NOMO-1 treated with DMSO at 0.1 percent for 48 hours (cell line): ENCODE measurements at regions not wholly inside any gene's neighbourhood (a gene's known extent, or its start where the extent isn't known, plus 50 kb on each side); places are given as distances from the start of the nearest gene placed in this dataset.
"Not testable (repeated sequence)": the region's sequence is repeated elsewhere in the genome, so short reads cannot be mapped to it uniquely, and the experiment has no call there.

ENCODE experiments used
- DNase-seq: peaks from one replicate; lab custom pipeline; 2025; ENCODE audit not compliant: unreplicated experiment; lab: John Stamatoyannopoulos, UW

DNA sequence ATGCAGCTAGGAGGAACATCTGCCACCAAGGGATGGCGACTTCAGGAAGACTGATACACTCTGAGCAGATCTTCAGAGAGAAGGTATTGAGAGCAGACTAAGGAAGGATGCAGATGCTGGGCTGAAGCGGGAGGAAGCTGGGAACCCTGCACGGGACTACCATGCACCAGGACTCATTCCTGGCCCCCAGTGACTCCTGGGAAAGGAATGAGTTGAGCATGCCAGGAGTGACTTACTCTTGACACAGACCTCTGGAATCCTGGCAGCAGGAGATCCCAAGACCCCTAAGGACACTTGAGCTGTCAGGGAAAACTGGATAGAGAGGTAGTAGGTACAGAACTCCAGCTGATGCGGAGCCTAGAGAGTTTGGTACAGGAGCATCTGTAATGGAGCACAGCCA lies 336.1 kb downstream of the RPS29 start:
- DNase-seq: no peak

DNA sequence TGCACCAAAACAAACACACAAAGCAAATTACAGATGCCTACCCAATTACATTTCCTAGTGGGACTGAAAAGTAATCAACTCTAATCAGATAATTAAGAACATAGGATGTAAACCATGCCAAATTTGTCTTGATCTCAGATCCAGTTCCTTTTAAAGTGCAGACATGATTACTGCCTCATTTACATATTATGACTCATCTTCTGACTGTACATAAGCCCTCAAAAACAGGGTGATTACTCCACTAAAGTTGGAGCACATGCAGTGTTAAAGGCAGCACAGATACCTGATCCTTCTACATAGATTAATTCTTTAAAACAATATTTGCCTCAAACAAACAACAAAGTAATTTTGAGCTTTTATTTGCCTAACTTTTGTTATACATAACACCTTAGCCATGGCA lies 337.2 kb downstream of the RPS29 start:
- no peak for DNase-seq

DNA sequence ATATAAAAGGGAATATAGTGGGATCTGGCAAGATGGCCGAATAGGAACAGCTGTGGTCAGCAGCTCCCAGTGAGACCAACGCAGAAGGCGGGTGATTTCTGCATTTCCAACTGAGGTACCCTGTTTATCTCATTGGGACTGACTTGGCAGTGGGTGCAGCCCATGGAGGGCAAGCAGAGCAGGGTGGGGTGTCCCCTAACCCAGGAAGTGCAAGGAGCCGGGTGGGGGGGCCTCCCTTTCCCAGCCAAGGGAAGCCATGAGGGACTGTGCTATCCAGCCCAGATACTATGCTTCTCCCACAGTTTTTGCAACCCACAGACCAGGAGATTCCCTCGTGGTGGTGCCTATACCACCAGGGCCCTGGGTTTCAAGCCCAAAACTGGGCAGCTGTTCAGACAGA lies 342.4 kb downstream of the RPS29 start:
- DNase-seq: not testable (repeated sequence)

DNA sequence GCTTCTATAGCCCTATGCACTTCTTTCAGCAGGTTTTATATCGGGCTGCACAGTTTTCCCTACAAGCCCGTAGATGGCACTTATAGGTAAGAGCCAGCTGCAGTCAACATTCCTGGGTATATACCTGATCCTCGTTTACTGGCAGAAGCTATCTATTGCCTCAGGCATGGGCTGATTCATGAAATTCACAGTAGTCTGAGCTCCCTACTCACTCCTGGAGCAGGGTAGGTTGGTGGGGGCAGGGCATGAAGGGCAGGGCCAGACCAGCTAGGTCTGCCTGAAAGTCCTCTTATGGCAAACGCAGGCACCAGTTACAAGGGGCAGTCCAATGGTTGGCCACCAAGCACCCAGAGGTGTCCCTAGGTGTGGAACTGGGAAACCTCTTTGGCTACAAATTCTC lies 345.8 kb downstream of the RPS29 start:
- DNase-seq: no peak

DNA sequence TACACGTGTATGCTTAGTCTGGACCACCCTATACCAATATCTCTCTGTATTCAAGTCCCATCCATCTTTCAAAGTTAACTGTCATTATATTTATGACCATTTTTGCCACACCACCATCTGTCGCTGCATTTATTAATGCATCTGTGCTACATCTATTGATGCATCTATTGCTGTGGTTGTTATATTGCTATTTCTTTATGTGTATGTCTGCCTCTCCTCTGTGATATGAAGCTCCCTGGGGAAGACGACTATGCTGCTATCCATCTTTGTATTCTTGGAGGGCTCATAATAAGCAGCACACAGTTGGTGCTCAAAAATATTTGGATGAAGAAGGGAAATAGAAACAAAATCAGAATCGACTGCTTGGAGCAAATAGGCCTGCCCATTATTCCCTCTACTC lies 357.6 kb downstream of the RPS29 start:
- DNase-seq: no peak

DNA sequence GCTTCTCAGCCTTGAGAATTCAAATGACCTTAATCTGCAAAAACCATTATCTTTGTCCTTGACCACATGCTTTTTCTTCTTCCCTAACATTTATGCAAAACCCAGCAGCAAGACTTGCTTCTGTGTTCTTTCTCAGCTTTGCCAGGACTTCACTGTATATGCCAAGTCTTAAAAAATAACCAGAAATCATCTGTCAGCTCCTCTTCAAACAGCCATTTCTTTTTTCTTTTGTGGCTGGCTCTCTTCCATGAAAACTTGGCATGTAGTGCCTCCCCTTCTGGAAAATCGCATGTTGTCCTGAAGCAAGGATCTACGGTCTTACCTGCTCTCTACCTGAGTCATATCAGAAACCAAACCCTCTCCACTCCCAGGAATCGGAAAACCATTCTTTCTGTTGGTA lies 364.9 kb downstream of the RPS29 start:
- DNase-seq: no peak

DNA sequence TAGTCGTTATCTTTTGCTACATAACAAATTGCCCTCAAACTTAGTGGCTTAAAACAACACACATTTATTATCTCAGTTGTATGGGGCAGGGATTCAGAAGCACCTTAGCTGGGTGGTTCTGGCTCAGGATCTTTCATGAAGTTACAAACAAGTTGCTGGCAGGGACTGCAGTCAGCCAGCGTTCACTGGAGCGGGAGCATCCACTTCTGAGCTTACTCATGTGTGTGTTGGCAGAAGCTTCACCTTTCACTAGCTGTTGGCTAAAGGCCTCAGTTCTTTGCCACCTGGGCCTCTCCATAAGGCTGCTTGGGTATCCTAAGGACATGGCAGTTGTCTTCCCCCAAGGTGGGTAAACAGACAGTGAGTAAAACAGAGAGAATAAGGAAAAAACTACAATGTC lies 365.7 kb downstream of the RPS29 start:
- DNase-seq: no peak

DNA sequence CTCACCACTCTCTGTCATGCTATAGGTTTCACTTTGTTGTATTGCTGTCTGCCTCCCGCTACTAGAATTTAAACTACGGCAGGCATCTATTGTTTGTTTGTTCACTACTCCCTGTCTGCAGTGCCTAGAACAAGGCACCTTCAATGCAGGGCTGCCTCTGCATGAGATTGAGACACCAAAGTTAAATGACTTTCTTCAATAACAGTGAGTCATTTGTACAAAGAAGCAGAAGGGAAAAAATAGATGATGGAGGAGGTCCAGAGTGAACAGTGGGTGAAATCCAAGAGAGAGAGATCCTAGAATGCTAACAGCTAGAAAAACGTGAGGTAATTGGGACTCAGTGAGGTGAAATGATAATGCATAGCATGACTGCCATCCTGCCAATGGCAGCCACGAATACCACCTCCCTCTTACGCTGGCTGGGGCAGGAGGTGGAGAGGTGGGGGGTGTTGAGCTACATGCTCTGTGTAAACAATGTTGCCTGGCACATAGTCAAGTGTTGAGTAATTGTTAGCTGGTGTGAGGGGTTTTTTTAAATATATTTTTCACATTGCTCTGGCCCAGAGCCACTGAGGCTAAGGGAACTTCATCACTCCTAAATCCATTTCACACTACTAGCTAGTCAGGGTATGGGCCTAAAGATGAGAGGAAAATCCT lies 367.6 kb downstream of the RPS29 start:
- DNase-seq: no peak

DNA sequence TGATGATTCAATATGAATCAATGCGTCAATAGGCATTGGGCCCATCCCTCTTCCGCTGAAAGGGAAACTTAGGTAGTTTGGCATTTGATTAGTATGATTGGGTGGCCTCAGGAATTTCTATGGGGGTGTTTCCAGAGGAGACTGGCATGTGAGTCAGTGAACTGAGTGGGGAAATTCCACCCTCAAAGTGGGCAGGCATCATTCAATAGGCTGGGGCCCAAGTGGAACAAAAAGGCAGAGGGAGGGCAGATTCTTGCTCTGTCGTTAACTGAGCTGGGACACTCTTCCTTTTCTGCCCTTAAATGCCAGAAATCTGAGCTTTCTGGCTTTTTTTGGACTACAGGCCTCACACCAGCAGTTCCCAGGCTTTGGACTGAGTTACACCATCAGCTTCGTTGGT lies 373.5 kb downstream of the RPS29 start:
- DNase-seq: no peak

DNA sequence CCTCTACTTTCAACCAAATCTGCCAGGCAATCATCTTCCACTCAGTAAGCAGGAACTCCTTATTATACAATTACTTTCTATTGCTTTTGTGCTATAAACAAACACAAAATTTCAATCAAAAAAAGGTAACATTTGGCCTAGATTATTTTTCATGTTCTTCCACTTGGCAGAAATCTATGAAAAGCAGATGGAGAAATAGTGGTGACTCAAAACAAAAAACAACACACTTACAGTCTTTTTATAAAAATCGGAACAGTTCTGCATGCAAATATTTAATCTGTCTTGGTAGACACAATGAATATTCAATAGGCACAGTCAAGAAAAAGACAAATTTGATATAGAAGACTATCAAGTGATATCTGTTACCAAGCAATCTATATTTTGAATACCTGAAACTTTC lies 376.8 kb downstream of the RPS29 start:
- DNase-seq: no peak

DNA sequence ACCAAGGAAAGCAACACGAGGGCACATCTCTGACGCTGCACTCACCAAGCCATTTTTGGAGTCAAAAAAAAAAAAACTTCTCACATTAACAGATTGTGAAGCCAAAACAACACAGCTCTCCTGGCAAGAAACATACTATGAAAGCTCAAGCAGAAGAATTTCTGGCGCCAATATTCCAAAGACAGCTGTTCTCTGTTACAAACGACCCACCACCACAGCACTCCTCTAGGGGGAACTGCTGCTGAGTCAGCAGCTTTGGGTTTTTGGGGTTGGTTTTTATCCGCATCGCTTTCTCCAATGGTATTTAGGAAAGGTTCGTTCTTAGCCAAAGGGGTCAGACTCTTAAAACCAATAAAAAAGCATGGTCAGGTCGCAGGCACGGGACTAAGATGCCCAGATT lies 379.4 kb downstream of the RPS29 start:
- DNase-seq: no peak

DNA sequence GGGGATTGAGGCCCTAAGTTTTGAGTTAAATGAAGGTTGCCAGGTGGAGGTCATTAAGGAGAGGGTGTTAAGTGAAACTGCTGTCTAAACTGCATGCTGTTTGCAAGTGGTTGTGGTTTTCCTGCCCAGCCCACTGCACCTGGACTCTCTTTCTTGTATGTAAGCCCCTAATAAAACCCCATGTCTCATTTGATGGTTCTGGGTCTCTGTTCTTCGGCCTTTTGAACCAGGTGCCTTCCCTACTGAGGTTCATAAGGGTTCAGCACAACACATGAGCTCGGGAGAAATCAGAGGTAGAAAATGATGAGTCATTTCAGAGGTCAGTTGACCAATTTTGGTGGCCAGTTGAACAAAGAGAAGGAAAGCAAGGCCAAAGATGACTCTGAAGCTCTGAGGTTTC lies 382.5 kb downstream of the RPS29 start:
- DNase-seq: no peak

DNA sequence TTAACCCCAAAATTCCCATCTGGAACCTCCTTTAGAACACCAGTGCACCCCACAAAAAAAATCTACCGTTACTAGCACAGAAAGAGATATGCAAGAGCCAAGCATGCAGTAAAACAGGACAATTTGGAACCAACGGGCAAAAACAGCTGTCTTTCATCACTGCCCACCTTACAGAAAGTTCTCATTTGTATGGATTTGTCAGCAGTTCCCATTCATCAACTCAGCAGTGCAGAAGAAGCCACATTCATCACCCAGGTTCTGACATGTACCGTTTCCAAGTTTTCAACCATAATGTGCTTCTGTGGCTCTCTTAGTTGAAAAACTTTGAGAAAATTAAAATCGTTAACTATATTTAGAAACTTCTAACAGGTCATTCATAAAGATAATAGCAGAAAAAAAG lies 387.0 kb downstream of the RPS29 start:
- no peak for DNase-seq

DNA sequence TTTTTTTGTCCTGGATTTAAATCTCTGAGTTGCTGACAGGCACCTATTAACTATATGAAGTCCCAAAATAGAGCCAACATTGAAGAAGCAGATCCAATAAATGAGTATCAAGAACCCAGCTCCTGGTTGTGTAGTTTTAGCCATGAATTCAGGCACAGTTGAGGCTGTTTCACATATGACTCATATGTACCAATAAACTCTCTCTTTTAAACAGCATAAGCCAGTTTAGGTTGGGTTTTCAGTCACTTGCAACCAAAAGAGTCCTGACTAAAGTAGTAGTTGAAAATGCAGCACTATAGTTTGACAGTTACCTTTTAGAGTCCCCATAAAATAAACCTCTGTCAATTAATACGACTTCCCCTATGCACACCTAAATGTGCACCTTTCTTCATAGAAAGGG lies 389.9 kb downstream of the RPS29 start:
- no peak for DNase-seq

DNA sequence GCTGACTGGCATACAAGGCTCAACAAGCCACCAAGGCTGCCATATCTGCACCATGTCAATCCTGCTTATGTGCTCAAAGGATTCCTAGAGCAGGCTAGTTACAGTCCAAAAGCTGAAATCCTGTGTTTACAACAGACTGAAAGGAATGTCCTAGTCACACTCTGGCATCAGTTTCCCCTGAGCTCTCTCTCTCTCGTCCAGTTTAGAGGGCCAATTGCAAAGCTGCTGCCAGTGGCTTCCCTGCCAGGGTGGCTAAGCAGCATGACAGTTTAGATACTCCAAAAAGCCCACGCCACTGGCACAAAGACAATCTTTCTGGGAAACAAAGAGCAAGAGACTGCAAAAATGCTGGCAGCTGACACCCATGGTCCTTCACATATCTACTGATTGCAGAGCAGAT lies 392.1 kb downstream of the RPS29 start:
- no peak for DNase-seq

DNA sequence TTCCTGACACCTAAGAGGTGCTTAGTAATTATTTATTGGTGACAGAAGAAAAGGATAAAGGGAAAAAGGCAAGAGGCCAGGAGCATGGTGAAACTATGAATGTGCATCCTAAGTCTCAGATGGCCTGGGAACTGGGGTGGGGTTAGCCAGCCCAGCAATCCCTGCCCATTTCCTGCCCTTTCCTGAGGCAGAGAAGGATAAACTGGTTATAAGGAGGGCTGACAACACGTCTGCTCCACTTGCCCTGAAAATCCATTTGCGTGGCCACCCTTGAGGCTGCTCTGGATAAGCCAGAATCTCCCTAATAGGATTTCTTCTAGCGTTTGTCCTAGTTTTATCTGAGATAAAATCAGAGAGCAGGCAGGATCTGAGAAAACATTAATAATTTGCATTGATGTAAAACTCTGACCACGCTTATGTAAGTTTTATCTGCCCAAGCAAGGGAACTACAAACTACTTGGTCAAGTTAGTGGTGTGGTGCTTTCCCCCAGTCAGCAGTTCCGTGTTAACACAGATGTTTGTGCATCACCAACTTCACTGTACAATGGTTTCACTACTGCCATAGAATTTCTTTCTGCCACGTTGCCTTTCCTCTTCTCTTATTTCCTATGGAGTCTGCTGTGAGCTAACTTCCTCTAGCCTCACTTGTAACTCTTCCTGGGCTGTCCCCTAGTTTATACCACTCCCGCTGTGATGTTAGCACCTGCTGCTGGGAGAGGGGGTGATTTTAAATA lies 392.7 kb downstream of the RPS29 start:
- DNase-seq: no peak

DNA sequence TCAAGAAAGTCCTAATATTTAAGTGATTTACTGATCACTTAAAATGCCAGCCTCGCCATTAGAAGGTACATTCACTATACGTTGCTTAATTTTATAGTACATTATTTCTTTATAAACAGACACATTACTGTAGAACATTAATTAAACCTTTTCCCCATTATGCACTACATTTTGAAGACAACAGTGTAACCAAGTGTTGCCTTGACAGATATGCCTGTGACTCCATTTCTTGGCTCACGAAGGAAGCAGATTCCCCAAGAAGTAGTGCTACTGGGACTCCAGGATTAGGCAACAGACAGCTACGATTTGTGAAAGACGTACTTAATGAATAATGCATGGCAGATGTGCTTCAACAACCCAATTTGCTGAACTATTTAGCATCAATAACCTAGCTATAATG lies 394.8 kb downstream of the RPS29 start:
- no peak for DNase-seq

DNA sequence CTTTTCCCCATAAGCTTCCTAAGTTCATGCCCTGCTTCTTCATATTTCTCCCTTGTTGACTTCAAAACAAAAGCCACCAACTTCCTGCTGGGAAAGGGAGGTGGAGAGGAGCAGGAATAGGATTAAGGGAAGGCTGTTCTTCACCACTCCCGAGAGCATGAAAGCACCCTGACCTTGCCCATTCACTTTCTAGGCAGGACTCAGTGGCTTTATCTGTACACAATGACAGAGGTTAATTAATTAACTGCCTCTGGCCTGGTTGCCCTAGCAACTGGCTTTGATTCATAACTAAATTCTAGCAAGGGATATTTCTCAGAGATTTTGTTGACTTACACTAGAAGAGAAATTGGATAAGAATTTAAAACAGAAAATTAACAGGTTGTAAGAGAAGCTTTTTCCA lies 396.8 kb downstream of the RPS29 start:
- DNase-seq: no peak

DNA sequence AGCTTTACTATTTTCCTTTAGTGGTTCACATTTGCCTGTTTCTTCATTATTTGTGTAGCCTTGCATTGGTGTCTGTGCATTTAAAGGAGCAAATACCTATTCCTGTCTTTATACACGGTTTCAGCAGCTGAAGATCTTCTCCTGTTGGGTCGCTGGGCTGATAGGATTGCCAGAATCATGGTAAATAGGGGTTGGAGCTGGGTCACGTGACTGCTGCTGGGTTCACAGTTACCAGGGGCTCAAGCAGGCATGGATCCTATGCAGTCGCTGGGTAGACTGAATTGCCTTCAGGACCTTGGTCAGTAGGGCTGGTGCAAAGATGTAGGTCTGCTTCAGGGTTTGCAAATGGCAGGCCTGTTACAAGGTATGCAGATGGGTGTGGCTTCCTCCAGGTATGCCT lies 398.4 kb downstream of the RPS29 start:
- DNase-seq: no peak

DNA sequence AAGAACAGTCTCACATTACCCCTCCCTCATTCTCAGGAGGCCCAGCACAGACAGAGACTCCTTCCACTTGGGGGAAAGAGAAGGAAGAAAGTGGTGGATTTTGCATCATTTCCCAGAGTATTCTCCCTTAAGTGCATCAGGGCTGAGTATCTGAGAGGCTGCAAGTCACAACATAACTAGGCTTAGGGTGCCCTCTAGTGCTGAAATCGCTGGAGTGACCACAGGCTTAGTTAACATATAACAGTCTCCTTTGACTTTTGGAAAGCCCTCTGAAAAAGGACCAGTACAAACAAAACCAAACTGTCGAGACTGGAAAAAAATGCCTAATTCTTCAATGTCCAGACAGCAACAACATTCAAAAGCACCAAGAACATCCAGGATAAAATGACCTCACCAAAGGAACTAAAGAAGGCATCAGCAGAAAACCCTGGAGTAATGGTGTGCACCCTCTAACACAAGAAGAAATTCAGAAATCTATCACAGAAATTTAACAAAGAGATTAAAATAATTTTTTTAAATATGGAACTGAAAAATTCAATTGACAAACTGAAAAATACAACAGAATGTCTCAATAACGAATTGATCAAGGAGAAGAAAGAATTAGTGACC lies 412.3 kb downstream of the RPS29 start:
- peak; percentile 26 for DNase-seq

DNA sequence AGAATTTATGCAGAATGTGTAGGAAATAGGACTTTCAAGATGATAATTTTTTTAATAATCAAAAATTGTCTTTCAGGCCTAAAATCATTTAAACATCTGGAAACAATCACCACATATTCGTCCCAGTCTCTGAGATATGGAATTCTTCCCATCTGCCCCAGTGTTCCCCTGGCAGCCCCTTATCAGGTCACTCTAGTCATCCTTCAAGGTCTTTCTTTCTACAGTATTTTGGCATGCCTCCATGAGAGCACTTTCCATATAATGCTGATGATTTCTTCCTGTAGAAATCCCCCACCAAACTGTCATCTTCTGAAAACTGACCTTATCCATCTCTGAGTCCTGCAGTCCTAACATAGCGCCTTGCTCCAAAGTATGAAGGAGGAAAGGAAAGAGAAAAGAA lies 422.1 kb downstream of the RPS29 start:
- no peak for DNase-seq

DNA sequence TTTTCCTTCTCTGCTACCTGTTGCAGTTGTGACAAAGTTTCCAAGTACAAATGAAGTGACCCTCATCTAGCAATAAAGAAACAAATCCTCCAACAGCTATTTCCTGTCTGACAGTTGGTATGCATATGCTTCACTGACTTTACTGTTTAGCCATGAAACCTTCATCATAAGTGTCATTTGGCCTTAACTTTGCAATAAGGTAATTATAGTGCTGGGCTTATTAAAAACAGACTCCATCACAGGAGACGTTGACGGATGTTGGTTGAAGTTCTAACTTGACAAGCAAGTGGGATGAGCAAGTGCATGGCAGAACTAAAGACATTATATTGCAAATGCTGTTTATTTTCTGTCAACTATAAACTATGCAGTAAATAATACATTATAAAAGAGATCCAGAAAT lies 425.2 kb downstream of the RPS29 start:
- DNase-seq: no peak

DNA sequence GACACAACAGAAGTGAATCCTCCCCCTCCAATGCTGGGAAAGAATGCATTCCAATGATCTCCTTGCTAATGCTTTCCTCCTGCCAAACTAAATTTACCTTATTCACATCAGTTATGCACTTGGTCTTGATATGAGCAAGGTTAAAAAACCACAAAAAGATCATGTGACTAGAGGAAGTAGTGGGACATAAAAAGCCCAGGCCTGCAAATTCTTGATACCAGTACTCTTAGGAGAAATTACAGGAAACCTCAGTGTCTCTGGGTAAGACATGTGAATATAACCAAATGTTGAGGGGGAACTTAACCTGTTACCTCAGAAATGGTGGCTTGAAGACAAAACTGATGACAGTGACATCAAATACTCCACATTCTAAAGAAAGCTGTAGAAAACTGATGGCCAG lies 427.1 kb downstream of the RPS29 start:
- no peak for DNase-seq
